PC-9 (cell line): ENCODE measurements at regions not wholly inside any gene's neighbourhood (a gene's known extent, or its start where the extent isn't known, plus 50 kb on each side); places are given as distances from the start of the nearest gene placed in this dataset.

ENCODE experiments used
- EZH2 ChIP-seq: fragments of 200-600 bp; sonication (generic); IDR thresholded peaks from 2 replicates; pipeline ENCODE4 v1.8.0; 2017; ENCODE audit warnings: antibody characterized with exemption, low read depth
- TF ChIP-seq, protein P1 (sequence below): fragments of 200-600 bp; sonication (generic); conservative IDR thresholded peaks from 2 replicates; pipeline ENCODE4 v1.6.1; 2017; ENCODE audit warnings: mixed run types, antibody characterized with exemption, mild to moderate bottlenecking, moderate library complexity

DNA sequence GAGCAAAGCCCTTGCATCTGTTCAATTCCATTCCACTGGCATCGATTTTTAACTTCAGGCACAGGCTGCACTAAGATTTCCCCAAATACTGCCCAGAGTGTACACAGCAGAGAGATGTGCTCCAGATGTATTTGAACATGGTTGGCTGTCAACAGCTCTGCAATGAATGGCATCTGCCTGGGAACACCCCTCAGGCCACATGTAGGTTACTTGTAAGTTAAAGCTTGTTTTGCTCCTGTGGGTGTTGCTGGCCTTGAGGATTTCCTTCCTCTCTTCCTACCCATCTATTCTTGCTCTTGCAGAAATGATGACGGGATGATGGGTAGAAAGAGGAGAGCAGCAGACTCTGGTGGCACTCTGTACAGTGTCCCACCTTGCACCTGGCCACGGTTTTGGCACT is 69.3 kb upstream of the HELT start:
- TF ChIP-seq, protein P1, sequence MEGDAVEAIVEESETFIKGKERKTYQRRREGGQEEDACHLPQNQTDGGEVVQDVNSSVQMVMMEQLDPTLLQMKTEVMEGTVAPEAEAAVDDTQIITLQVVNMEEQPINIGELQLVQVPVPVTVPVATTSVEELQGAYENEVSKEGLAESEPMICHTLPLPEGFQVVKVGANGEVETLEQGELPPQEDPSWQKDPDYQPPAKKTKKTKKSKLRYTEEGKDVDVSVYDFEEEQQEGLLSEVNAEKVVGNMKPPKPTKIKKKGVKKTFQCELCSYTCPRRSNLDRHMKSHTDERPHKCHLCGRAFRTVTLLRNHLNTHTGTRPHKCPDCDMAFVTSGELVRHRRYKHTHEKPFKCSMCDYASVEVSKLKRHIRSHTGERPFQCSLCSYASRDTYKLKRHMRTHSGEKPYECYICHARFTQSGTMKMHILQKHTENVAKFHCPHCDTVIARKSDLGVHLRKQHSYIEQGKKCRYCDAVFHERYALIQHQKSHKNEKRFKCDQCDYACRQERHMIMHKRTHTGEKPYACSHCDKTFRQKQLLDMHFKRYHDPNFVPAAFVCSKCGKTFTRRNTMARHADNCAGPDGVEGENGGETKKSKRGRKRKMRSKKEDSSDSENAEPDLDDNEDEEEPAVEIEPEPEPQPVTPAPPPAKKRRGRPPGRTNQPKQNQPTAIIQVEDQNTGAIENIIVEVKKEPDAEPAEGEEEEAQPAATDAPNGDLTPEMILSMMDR: no peak
- TF ChIP-seq EZH2: no peak
